Ovary (tissue), 7 donors: ENCODE measurements at regions not wholly inside any gene's neighbourhood (a gene's known extent, or its start where the extent isn't known, plus 50 kb on each side); places are given as distances from the start of the nearest gene placed in this dataset.

Source experiments
- DNase-seq, 5 donors: peaks; one replicate each; pipeline ENCODE4 v3.0.0-alpha.2; 2019 to 2020
- H3K27ac ChIP-seq, 2 donors: fragments of 200-600 bp; one replicate each; pipeline versions ENCODE4 v1.5.1 to v1.8.0; 2019 to 2022
- H3K27me3 ChIP-seq: fragments of 200-600 bp; one replicate; pipeline ENCODE4 v1.8.0; 2022
- H3K36me3 ChIP-seq: fragments of 200-600 bp; sonication (generic); one replicate; pipeline ENCODE4 v1.5.1; 2019
- H3K4me1 ChIP-seq: one replicate; pipeline ENCODE4 v1.8.1; 2013; ENCODE audit warnings: mild to moderate bottlenecking, moderate library complexity; ENCODE audit not compliant: insufficient read depth
- H3K4me3 ChIP-seq: fragments of 200-600 bp; sonication (generic); one replicate; pipeline ENCODE4 v1.5.1; 2017
- H3K9me3 ChIP-seq, 2 donors: fragments of 200-600 bp in 1 of 2; sonication (generic) in 1 of 2; one replicate each; pipeline versions ENCODE4 v1.5.1 to v1.8.1; 2013 to 2019; ENCODE audit warnings: mild to moderate bottlenecking in 1 of 2, moderate library complexity in 1 of 2
- CTCF ChIP-seq, 3 donors: fragments of 450-650 bp in 2 of 3; fragments of 200-600 bp in 1 of 3; IDR thresholded peaks; one replicate each; pipeline versions ENCODE4 v1.5.1 to v1.8.0; 2016 to 2022; ENCODE audit warnings: antibody characterized with exemption in 3 of 3, mild to moderate bottlenecking in 1 of 3
- EP300 ChIP-seq: sonication (generic); formaldehyde crosslinking; IDR thresholded peaks from one replicate; pipeline ENCODE4 v1.6.1; 2017; ENCODE audit warnings: antibody characterized with exemption
- POLR2A ChIP-seq: fragments of 450-650 bp; IDR thresholded peaks from one replicate; pipeline ENCODE4 v1.6.1; 2017; ENCODE audit warnings: antibody characterized with exemption, mild to moderate bottlenecking, moderate library complexity
- WGBS, 3 donors: extraction: QIAGEN DNeasy Blood & Tissue Kit in 1 of 3; methylation state at CpG; one replicate each; pipeline versions ENCODE4 v1.1.5 to v1.1.7; 2013 to 2017; 5-methylcytosine and 5-hydroxymethylcytosine counted together
- intact Hi-C, 4 donors: fragments of 100-400 bp; cut with DNase I; formaldehyde crosslinking; loops; one replicate each; pipeline versions ENCODE4 v1.11.0 to v1.15.1; 2022 to 2023
- donor health status: DM: no; HTN: no; CAD: no; lungs with moderate emphysema.
- donor health status: DM: no; HTN: no; CAD: no.
- donor health status: Bipolar disorder and iron deficiency.
- donor health status: DM: no; HTN: no; CAD: no.
- donor health status: DM: yes; HTN: yes; CAD: no.

- Histone ChIP-seq H3K27me3 (no peaks in the 10 kb centered on the region), H3K4me3 (no peak overlapping the region), H3K9me3 (no peaks in the 10 kb centered on the region), H3K36me3 (no peaks in the 10 kb centered on the region), H3K4me1 (no peaks in the 10 kb centered on the region), H3K27ac (no peak overlapping the region)
- 91 to 96% (median 92%) methylated on average over 8 of the region's 8 CpGs for WGBS, 3 donors
- no peak for TF ChIP-seq POLR2A
- intact Hi-C loops, result no loop called here
- DNase-seq, result no peak
Measured at GRCh38 chr6:130529569-130530149, 163.8 kb downstream of the TMEM200A start.

- WGBS, 3 donors, result 84 to 89% (median 84%) methylated on average over 3 of the region's 3 CpGs
Measured at GRCh38 chr6:130534627-130535026, 168.8 kb downstream of the TMEM200A start.

GRCh38 chr6:130535242-130535641 lies 169.4 kb downstream of the TMEM200A start:
- DNase-seq, result no peak
- no peaks in the 10 kb centered on the region for H3K4me1 ChIP-seq
- no peaks in the 10 kb centered on the region for H3K36me3 ChIP-seq
- no peak overlapping the region for H3K27ac ChIP-seq
- H3K9me3 ChIP-seq, result no peaks in the 10 kb centered on the region
- WGBS, 3 donors, result 90 to 97% (median 95%) methylated on average over 2 of the region's 2 CpGs
- H3K4me3 ChIP-seq, result no peak overlapping the region
- intact Hi-C loops, result no loop called here
- no peak for TF ChIP-seq CTCF (IDR thresholded peaks at IDR 0.05)
- TF ChIP-seq EP300, result no peak
- TF ChIP-seq POLR2A, result no peak
- H3K27me3 ChIP-seq, result no peaks in the 10 kb centered on the region

More at GRCh38 chr6:130534627-130535026, 168.8 kb downstream of the TMEM200A start:
- H3K9me3 ChIP-seq, result no peaks in the 10 kb centered on the region
- no peak for TF ChIP-seq EP300
- no peak for TF ChIP-seq CTCF (IDR thresholded peaks at IDR 0.05)
- no peak for TF ChIP-seq POLR2A
- H3K27ac ChIP-seq, result no peak overlapping the region
- no peaks in the 10 kb centered on the region for H3K36me3 ChIP-seq
- intact Hi-C loops, result no loop called here
- H3K27me3 ChIP-seq, result no peaks in the 10 kb centered on the region
- no peaks in the 10 kb centered on the region for H3K4me1 ChIP-seq
- no peak for DNase-seq
- H3K4me3 ChIP-seq, result no peak overlapping the region

- DNase-seq, result no peak
- H3K9me3 ChIP-seq, result no peaks in the 10 kb centered on the region
- 93 to 100% (median 94%) methylated on average over 1 of the region's 1 CpG for WGBS, 3 donors
- no peak for TF ChIP-seq CTCF (IDR thresholded peaks at IDR 0.05)
- TF ChIP-seq POLR2A, result no peak
- no peak for TF ChIP-seq EP300
- no peaks in the 10 kb centered on the region for H3K4me1 ChIP-seq
- intact Hi-C loops, result no loop called here
- no peaks in the 10 kb centered on the region for H3K27me3 ChIP-seq
- no peaks in the 10 kb centered on the region for H3K36me3 ChIP-seq
- H3K27ac ChIP-seq, result no peak overlapping the region
- no peak overlapping the region for H3K4me3 ChIP-seq
Measured at GRCh38 chr6:130537447-130537846, 171.6 kb downstream of the TMEM200A start.

- no peak for DNase-seq
- H3K27me3 ChIP-seq, result no peaks in the 10 kb centered on the region
Measured at GRCh38 chr6:130547723-130548122, 181.9 kb downstream of the TMEM200A start.

More at GRCh38 chr6:130547723-130548122, 181.9 kb downstream of the TMEM200A start:
- Histone ChIP-seq H3K9me3 (no peaks in the 10 kb centered on the region), H3K27ac (no peak overlapping the region), H3K36me3 (no peaks in the 10 kb centered on the region), H3K4me1 (no peaks in the 10 kb centered on the region), H3K4me3 (no peak overlapping the region)
- TF ChIP-seq POLR2A (no peak), CTCF (IDR thresholded peaks at IDR 0.05) (no peak), EP300 (no peak)
- intact Hi-C loops, result no loop called here
- WGBS, 3 donors, result 70 to 75% (median 70%) methylated on average over 3 of the region's 3 CpGs
